ENCODE measurements at regions not wholly inside any gene's neighbourhood (a gene's known extent, or its start where the extent isn't known, plus 50 kb on each side); places are given as distances from the start of the nearest gene placed in this dataset.

DNA sequence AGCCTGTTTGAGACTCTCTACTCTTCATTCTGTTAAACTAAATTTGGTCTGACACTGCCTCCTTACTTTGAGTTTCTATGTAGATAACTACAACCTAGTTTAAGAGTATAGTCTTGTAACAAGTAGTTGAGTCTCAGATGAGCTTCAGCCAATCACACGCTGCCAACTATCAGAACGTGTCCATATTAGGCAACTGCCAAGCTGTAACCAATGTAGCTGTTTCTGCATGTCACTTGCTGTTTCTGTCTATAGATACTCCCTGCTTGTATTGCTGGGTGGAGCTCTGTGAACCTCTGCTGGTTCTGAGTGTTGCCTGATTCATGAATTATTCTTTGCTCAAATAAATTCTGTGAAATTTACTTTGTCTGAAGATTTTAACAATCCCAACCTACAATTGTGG is 452.6 kb upstream of the NR5A2 start:
- TF ChIP-seq, protein P1, sequence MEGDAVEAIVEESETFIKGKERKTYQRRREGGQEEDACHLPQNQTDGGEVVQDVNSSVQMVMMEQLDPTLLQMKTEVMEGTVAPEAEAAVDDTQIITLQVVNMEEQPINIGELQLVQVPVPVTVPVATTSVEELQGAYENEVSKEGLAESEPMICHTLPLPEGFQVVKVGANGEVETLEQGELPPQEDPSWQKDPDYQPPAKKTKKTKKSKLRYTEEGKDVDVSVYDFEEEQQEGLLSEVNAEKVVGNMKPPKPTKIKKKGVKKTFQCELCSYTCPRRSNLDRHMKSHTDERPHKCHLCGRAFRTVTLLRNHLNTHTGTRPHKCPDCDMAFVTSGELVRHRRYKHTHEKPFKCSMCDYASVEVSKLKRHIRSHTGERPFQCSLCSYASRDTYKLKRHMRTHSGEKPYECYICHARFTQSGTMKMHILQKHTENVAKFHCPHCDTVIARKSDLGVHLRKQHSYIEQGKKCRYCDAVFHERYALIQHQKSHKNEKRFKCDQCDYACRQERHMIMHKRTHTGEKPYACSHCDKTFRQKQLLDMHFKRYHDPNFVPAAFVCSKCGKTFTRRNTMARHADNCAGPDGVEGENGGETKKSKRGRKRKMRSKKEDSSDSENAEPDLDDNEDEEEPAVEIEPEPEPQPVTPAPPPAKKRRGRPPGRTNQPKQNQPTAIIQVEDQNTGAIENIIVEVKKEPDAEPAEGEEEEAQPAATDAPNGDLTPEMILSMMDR (IDR thresholded peaks at IDR 0.05; ENCODE audit: insufficient read depth, low read length): no peak
- TF ChIP-seq GABPA (IDR thresholded peaks at IDR 0.05; ENCODE audit: low read depth) (no peak), POLR2AphosphoS5 (IDR thresholded peaks at IDR 0.05; ENCODE audit: low read depth) (no peak), SPI1 (IDR thresholded peaks at IDR 0.05; ENCODE audit: borderline replicate concordance, low read depth) (no peak)
- TF ChIP-seq, protein P2, sequence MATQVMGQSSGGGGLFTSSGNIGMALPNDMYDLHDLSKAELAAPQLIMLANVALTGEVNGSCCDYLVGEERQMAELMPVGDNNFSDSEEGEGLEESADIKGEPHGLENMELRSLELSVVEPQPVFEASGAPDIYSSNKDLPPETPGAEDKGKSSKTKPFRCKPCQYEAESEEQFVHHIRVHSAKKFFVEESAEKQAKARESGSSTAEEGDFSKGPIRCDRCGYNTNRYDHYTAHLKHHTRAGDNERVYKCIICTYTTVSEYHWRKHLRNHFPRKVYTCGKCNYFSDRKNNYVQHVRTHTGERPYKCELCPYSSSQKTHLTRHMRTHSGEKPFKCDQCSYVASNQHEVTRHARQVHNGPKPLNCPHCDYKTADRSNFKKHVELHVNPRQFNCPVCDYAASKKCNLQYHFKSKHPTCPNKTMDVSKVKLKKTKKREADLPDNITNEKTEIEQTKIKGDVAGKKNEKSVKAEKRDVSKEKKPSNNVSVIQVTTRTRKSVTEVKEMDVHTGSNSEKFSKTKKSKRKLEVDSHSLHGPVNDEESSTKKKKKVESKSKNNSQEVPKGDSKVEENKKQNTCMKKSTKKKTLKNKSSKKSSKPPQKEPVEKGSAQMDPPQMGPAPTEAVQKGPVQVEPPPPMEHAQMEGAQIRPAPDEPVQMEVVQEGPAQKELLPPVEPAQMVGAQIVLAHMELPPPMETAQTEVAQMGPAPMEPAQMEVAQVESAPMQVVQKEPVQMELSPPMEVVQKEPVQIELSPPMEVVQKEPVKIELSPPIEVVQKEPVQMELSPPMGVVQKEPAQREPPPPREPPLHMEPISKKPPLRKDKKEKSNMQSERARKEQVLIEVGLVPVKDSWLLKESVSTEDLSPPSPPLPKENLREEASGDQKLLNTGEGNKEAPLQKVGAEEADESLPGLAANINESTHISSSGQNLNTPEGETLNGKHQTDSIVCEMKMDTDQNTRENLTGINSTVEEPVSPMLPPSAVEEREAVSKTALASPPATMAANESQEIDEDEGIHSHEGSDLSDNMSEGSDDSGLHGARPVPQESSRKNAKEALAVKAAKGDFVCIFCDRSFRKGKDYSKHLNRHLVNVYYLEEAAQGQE (IDR thresholded peaks at IDR 0.05; ENCODE audit: insufficient replicate concordance, low read depth): no peak

All from HL-60 (cell line).